GM21423 (cell line): ENCODE measurements at regions not wholly inside any gene's neighbourhood (a gene's known extent, or its start where the extent isn't known, plus 50 kb on each side); places are given as distances from the start of the nearest gene placed in this dataset.

Source experiments
- ATAC-seq: cut with Tn5 transposase; IDR thresholded peaks from one replicate; pipeline ENCODE4 v1.9.1; 2021; ENCODE audit warnings: mild to moderate bottlenecking, moderate library complexity; ENCODE audit not compliant: unreplicated experiment

DNA sequence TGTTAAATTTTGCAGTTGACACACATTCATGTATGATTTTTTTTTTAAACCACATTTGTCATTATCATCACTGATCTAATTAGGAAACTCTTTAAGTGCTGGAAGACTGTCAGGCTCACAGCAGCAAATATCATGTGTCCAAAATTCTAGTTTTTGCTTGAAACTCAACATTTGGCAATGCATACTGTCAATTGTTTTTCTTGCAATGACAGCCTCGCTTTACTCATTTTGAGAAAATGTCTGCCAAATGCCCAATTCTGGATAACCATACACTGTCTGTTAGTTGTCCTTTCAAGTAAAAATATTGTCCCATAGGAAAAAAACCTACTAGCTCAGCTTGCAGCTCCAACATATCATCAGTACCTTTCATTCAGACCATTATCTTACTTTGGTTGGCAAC, 523.9 kb upstream of the ARGLU1 start:
- ATAC-seq = no peak

DNA sequence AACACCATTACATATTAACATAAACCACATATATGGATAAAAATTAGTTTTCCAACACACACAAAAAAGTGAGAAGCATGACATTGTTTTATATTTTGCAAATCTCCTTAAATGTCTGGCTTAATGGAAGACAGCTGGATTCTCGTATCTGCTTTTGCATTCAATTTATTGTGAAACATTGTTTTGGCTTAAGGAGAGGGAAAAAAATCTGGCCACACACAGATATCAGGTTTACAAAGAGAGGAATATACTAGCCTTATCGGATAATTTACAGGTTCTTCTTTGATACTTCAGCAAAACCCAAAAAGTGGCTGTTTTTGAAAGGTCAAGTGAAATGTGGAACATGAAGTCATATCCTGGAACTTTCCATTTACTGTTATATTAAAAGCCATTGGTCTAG, 523.5 kb upstream of the ARGLU1 start:
- no peak for ATAC-seq

DNA sequence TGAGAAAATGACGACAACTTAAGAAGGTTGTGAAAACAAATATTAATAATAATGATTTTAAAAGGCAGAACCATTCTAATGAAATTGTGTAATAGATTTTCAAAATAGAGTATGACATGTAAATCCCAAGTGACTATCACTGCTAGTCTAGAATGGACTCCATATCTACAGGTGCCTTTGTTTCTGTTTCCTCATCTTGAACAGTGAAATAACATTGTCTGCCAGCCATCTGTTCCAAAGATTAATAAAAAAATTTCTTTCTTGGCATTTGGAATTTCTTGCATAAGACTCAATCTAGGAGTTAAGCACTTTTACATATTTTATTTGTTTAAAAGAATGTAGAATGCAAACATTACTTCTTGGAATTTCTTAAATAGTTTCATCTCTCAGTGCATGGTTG, 520.1 kb upstream of the ARGLU1 start:
- ATAC-seq = no peak

DNA sequence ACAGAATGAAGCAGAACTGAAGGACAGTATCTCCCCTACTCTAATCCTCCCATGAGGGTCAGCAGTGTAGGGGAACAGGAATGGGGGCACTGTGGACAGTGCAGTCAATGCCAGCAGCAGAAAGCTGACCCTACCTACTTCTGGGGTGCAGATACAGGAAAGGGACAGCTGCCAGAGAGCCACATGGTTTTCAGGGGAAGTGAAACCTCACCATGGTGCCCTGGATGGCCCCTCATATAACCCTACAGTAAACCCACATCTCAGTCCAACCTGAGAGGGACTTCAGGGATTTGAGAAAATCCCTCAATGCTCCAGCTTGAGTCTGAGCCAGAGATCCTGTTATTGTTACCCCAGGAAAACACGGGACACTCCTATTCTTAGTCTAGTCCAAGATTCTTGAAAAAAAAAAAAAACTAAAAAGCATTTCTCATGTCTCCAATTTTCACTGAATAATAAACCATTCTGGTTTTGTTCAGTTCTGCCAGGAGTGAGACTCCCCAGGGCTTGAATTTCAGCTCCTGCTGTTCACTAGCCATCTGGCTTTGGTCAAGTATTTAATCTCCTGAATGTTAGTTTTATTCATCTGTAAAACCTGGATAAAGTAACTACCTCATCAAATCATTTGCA, 511.6 kb upstream of the ARGLU1 start:
- ATAC-seq = no peak

DNA sequence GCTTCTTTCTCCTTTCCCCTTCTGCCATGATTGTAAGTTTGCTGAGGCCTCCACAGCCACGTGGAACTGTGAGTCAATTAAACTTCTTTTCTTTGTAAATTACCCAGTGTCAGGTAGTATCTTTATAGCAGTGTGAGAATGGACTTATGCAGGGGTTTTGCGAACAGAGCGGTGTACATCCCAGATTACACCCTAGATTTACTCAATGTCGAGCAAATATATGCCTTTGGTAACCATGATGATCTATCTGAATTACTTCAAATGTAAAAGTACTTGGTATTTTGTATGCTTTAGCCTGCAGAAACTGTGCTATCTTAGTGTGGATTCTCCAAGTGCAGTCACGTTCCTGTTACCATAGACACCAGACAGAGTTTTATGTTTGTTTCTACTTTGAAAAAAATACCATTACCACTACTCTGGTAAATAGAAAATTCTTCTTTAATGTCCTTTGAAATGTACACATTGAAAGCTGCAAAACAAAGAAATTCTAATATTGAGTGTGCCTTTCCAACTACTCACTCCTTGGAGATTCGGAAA, 510.4 kb upstream of the ARGLU1 start:
- no peak for ATAC-seq

DNA sequence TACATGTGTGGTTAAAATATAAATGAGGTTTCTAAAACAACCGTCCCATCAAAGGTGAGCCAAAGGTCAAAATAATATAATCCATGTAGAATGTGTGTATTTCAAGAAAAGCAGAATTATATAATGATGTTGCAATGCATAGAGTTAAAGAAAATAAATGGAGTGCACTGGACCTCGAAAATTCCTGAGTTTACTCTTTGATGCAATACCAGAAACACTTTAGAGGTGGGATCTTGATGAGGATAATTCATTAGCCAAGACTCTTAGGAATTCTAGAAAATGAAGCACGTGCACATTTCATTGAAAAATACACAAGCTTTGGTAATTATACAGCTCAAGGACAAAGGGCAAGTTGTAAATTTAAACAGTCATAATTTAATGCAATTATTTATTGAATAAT, 508.9 kb upstream of the ARGLU1 start:
- no peak for ATAC-seq

DNA sequence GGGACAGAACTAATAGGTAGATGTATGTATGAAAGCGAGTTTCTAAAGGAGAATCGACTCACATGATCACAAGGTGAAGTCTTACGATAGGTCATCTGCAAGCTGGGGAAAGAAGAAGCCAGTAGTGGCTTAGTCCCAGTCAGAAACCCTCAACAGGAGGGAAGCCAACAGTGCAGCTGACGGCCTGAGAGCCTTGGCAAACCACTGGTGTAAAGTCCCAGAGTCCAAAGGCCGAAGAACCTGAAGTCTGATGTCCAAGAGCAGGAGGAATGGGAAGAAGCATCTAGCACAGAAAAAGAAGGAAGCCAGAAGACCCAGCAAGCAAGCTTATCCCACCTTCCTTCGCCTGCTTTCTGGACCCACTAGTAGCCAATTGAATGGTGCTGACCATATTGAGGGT, 507.6 kb upstream of the ARGLU1 start:
- ATAC-seq = no peak

DNA sequence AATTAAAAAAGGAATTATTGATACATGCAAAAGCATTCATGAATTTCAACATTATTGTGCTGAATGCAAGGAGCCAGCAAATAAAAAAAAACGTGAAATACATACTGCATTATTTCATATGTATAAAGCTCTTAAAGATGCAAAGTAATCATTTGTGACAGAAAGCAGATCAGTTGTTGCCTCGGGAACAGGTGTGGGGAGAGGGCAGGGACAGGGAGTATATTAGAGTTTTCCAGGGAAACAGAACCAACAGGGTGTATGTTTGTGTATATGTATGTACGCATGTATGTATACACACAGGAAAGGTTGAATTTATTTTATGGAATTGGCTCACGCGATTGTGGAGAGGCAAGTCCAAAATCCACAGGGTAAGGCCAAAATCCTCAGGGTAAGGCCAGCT, 502.9 kb upstream of the ARGLU1 start:
- no peak for ATAC-seq

DNA sequence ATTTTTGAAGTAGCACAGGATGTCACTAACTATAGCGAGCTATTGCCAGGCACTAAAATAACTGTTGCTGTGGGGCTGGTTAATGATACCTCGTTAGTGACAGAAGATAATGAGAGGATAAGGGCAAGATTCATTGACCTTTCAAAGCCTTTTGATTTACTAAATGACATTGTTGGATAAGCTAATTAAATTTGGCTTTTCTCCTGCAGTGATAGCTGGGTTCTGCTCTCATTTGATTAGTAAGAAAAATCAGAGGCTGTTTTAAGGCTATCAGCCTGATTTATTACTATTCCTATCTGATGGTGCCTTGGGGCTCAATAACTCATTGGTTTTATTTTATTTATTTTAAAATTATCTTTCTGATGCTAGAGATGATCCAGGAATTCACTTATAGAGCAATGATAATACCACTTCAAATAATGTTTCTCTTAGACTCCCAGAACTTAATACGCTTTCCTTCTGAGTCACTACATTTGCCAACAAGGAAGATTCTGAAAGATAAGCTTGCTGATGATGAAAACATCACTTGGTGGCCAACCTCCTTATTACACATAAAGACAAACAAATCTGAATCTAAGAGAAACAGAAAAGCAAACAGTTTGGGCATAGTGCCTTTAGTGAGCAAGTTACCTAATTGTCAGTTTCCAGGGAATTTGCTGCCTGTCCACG, 501.3 kb upstream of the ARGLU1 start:
- ATAC-seq = no peak

DNA sequence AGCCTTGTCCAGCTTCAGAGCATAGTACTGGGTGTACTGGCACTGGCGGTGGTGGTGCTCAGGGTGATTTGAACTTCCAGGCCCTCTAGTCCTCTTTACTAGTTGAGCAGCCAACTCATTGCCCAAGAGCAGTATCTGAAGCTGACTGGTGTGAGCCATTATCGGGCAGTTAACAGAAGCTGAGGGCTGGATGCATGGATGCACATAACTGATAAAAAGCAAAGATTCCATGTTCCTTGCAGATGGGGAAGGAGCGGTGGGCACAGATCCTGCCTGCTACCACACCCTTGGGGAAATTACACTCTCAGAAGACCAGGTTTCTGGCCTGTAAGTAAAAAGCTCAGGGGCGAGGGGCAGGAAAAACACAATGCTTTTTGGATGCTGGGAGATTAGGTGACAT, 499.4 kb upstream of the ARGLU1 start:
- ATAC-seq = no peak

DNA sequence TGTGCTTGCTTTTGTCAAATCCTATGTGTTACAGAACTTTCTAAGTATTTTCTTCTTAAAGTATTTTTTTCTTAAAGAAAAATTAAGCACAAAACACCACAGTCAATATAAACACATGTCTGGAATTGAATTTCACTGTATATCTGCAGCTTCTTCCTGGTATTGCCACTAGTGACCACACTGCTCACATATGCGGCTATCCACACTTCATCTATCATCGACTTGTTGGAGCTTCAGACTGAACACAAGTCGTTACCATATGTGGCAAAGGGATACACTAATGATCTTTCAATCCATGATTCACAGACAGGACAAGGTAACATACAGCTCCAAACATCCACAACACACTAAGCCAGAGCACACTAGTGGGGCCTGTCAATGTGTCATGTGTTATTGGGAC, 498.4 kb upstream of the ARGLU1 start:
- ATAC-seq = no peak

DNA sequence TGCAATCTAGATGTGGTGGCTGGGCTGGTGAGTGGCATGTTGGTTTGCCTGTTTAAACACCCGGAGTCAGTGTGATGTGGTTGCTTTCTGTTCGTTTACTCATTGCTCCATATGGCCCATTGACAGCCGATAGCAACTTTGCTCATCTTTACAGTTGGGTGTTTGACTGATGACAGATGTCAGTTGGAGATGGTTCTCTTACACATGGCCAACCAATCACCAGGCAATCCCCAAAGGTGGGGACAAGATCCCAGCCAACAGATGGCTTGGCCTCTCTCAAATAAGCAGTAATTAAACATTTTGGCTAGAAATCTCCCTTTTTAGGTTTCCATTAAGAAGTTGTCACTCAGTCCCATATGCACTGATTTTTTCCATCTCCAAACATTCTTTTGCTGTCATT, 497.1 kb upstream of the ARGLU1 start:
- no peak for ATAC-seq

DNA sequence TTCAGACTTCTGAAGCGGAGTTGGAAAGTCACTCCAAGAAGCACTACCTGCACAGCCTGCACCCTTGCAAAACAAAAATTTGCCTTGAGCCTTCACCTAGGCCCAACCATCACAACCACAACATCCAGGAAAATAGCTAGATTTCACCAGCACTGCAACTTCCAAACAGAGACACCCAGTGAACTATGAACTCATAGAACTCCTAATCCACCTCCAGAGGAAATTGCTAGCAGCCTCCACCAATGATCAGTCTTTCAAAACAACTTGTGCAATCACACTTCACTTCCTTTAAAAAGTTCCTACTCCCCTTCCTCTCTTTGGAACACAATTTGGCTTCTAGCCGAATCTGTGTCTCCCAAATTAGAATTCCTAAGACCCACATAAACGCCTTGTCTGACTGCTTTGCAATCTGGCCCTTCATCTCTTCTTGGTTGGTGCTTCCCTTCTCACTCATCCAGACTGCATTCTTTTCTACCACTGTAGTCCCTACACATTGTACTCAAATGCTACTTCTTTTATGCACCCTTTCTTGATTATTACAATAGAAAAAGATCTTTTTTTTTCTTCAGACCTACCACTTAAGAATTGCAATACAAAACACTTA, 489.2 kb upstream of the ARGLU1 start:
- no peak for ATAC-seq

DNA sequence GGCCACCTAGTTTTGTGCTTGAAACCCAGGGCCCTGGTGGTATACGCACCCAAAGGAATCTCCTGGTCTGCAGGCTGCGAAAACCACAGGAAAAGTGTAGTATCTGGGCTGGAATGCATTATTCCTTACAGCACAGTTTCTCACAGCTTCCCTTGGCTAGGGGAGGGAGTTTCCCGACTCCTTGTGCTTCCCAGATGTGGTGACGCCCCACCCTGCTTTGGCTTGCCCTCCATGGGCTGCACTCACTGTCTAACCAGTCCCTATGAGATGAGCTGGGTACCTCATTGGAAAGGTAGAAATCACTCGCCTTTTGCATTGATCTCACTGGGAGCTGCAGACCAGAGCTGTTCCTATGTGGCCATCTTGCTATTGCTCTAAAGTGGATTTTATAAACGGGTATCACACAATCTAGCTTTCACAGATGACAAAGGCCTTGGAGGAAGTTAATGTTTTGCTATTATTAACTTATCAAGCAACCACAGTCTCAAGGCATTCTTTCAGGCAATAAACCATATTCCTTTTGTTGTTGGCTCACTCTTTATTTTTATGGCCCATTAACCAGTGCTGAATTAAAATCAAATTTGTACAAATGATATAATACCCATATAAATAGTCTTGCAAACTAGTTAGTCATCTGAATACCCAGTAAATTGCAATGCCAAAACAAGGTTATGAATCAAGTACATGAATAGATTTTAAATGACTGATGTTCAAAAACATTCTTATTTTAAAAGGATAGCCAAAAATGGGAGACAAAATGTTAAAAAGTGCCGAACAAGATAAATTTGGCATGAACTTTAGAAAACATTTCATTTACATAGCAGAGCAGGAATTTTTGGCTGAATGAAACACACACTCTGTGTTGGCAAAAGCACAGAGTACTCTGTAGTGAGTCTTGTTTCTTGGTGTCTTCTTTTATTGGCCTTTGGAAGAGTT, 475.4 kb upstream of the ARGLU1 start:
- no peak for ATAC-seq

DNA sequence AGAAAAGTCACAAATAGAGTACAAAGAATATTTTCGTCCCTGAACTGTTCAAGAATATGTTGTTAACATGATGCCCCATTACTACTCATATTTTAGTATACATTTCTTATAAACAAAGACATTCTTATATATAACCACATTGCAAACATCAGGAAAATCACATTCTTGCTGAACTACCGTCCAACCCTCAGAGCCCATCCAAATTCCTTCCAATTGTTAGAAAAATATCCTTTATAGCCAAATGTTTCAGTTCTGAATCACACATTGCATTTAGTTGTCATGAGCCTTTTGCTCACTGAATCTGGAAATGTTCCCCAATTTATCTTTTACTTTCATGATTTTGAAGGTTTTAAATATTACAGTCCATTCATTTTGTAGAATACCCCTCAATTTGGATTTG, 467.8 kb upstream of the ARGLU1 start:
- no peak for ATAC-seq

DNA sequence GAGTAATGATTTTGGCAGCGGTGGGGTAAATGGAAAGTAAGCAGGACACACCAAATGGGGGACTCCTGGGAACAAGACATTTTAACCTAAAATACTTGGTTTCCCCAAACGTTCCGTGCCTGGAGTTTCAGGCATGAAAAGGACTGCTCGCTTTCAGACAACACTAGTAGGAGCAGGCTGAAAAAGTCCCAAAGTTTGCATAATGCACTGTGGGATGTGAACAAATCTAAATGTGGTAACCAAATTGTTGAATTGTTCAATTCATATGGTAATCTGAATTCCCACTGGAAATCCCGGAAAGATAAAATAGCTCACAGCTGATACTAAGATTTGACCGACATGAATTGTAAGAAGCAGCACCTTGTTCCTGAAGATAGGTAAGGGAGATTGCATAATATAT, 467.2 kb upstream of the ARGLU1 start:
- ATAC-seq = no peak

DNA sequence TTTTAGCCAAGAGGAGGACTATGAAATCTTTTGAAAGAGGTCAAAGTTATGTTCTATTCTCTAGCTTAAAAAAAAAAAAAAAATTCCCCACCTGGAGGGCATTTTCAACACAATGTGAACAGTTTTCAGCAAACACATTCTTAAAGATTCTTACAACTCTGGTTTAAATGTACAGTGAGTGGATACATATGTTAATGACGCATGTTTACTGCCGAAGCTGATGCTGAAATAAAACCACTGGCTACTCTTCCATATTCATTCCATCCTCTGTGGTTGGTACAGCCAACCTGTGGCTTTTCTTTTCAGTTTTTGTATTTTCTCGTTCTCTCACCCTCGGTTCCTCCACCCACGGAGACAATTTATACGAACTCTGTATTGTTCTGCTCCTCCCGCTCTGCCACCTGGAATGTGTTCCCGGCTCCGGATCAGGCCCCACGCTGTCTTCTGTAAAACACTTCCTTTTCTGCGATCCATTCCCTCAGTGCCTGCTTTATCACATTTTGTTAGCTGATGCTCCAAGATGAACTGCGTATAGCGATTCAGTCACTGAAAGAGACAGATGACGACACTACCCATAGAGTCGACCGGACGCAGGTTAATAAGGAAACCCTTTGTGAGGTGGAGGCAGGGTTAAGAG, 466.4 kb upstream of the ARGLU1 start:
- ATAC-seq = no peak

DNA sequence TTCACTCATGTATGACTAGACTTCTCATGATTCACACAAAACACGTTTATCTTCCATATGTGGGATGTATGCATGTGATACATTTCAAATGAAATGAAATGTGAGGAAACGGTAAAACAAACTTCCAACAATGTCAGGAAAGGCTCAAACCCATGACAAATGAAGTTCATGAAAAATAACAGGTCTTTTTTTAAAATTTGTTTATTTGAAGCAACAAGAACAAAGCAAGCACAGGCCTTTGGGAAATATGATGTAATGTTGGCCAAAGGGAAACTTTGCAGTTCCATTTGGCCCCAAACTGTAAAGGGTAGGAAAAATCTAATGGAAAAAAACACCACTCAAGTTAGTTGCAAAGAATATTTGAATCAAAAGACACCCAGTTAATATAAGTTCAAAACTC, 463.8 kb upstream of the ARGLU1 start:
- ATAC-seq = no peak

DNA sequence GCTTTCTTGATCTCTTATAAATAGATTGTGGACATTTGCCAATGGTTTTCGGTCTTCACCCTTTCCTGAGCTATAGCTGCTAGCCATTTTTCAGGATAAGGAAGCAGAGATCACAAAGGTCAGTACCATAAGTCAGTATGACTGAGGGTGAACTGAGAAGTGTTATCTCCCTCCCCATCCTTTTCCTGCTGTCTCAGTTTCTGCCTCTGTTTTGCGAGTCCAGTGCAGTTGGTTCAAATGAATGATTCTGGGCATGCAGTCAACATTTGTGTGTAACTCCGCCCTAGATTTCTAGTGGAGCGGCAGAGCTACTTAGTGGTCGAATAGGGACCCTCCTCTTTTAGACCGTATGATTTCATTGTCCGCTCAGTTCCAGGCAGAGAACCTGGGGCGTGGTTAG, 460.8 kb upstream of the ARGLU1 start:
- ATAC-seq = no peak

DNA sequence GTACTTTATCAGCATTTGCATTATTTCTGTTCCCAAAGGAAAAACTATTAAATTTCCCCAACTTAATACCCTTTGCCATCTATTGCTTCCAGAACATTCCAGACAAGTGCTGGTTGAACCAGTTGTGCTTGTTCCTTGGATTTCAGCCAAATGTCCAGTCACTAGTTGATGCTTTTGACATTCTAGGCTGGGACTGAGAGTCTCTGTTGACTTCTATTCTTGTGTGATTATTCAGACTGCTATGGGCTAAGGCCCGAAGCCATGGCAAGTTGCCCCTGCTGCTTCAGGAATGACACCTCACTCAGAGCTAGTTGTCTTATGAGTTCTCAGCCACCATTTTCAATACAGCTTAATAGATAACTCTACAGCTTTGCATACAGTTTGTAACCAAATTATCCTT, 458.1 kb upstream of the ARGLU1 start:
- ATAC-seq = no peak

DNA sequence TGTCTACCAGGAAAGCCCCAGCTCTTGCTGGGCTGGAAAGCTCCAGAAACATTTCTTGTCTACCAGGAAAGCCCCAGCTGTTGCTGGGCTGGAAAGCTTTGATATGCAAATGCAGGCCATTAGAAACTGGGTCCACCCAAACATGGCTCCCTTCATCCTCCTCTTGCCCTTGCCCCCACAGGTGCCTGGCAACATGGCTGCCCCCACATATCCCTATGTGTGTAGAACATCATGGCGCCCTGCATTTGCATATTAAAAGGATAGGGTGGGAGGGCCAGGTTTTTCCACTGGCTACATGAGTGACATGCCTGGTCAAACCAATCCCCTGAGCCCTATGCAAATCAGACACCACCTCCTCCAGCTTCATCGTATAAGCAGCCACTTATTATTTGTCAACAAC, 455.4 kb upstream of the ARGLU1 start:
- ATAC-seq = no peak
